ENCODE measurements at regions not wholly inside any gene's neighbourhood (a gene's known extent, or its start where the extent isn't known, plus 50 kb on each side); places are given as distances from the start of the nearest gene placed in this dataset.

GRCh38 chr13:64289702-64290101 lies 2874.1 kb upstream of the PCDH20 start:
- no peak for TF ChIP-seq CTCF (IDR thresholded peaks at IDR 0.05)
- H3K4me3 ChIP-seq = no peak overlapping the region
- H3K4me1 ChIP-seq = no peaks in the 10 kb centered on the region
- no peaks in the 10 kb centered on the region for H3K9me3 ChIP-seq
- H3K27me3 ChIP-seq = no peaks in the 10 kb centered on the region
- no peaks in the 10 kb centered on the region for H3K36me3 ChIP-seq
- H3K27ac ChIP-seq = no peak overlapping the region
- DNase-seq (ENCODE audit: low spot score) = no peak

GRCh38 chr13:64283926-64284325 lies 2868.3 kb upstream of the PCDH20 start:
- no peak for TF ChIP-seq CTCF (IDR thresholded peaks at IDR 0.05)
- Histone ChIP-seq H3K4me3 (no peak overlapping the region), H3K9me3 (no peaks in the 10 kb centered on the region), H3K4me1 (no peaks in the 10 kb centered on the region), H3K27me3 (no peaks in the 10 kb centered on the region), H3K27ac (no peak overlapping the region), H3K36me3 (no peaks in the 10 kb centered on the region)
- DNase-seq (ENCODE audit: low spot score) = no peak

DNA sequence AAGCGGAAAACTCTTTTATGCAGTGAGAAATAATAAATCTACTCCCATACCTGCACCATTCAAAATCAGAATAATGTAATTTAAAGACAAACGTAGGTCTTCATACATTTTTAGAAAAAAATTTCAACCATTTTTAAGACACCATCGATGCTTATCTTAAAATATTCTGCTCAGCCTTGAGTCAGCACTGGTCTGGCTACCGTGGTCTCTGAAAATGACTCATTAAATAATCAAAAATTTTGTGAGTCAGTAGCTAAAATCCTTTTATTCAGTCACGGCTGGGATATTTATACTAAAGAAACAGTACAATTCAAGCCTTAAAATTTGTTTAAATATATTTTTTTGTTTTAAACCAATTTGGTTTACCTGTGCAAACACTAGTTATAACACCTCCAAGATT lies 2862.8 kb upstream of the PCDH20 start:
- TF ChIP-seq CTCF (IDR thresholded peaks at IDR 0.05) = no peak
- DNase-seq (ENCODE audit: low spot score) = no peak
- Histone ChIP-seq H3K27me3 (no peaks in the 10 kb centered on the region), H3K27ac (no peak overlapping the region), H3K4me3 (no peak overlapping the region), H3K4me1 (no peaks in the 10 kb centered on the region), H3K9me3 (peaks cover 0 to 7% of the 10 kb centered on the region in 2 donors), H3K36me3 (no peaks in the 10 kb centered on the region)

DNA sequence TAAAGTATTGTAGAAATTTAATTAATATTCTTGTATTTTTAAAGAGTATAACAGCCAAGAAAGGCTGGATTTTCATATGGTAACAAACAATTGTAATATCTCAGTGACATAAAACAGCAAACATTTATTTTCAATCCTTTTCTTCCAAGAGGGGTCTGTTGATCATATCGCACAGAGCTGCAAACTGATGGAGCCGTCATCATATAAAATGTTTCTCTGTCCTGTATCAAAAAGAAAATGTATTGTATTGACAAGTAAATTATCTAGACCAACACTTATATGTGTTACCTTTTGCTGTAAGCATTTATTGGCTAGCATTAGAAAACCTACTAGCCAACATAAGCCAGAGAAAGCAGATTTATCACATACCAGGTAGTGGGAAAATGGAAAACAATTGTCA lies 2861.4 kb upstream of the PCDH20 start:
- Histone ChIP-seq H3K27me3 (no peaks in the 10 kb centered on the region), H3K4me3 (no peak overlapping the region), H3K36me3 (no peaks in the 10 kb centered on the region), H3K4me1 (no peaks in the 10 kb centered on the region), H3K9me3 (peaks cover 0 to 7% of the 10 kb centered on the region in 2 donors), H3K27ac (no peak overlapping the region)
- DNase-seq (ENCODE audit: low spot score) = no peak
- TF ChIP-seq CTCF (IDR thresholded peaks at IDR 0.05) = no peak

GRCh38 chr13:64276232-64276631 lies 2860.6 kb upstream of the PCDH20 start:
- TF ChIP-seq CTCF (IDR thresholded peaks at IDR 0.05) = no peak
- no peak for DNase-seq (ENCODE audit: low spot score)

GRCh38 chr13:64274481-64275217 lies 2859.0 kb upstream of the PCDH20 start:
- H3K9me3 ChIP-seq = peaks cover 0 to 7% of the 10 kb centered on the region in 2 donors
- no peaks in the 10 kb centered on the region for H3K36me3 ChIP-seq
- H3K27ac ChIP-seq = no peak overlapping the region
- H3K4me3 ChIP-seq = no peak overlapping the region
- no peaks in the 10 kb centered on the region for H3K4me1 ChIP-seq
- DNase-seq (ENCODE audit: low spot score) = no peak
- H3K27me3 ChIP-seq = no peaks in the 10 kb centered on the region
- TF ChIP-seq CTCF (IDR thresholded peaks at IDR 0.05) = no peak

More at GRCh38 chr13:64276232-64276631, 2860.6 kb upstream of the PCDH20 start:
- Histone ChIP-seq H3K4me3 (no peak overlapping the region), H3K9me3 (peaks cover 0 to 7% of the 10 kb centered on the region in 2 donors), H3K27me3 (no peaks in the 10 kb centered on the region), H3K36me3 (no peaks in the 10 kb centered on the region), H3K27ac (no peak overlapping the region), H3K4me1 (no peaks in the 10 kb centered on the region)
